HUDEP-2 (cell line): ENCODE measurements at regions not wholly inside any gene's neighbourhood (a gene's known extent, or its start where the extent isn't known, plus 50 kb on each side); places are given as distances from the start of the nearest gene placed in this dataset.
A peak's percentile ranks its signal among the peaks of the same experiment; 100 is the strongest.
"Not testable (repeated sequence)": the region's sequence is repeated elsewhere in the genome, so short reads cannot be mapped to it uniquely, and the experiment has no call there.

Experiments used
- DNase-seq, 76 experiments: peaks; one replicate each; lab custom pipeline; 2025; ENCODE audit not compliant: unreplicated experiment in 76 of 76; lab: John Stamatoyannopoulos, UW

GRCh38 chr6:40705354-40705753, 118.2 kb upstream of the LRFN2 start:
- DNase-seq: no peak

- no peak for DNase-seq
Measured at GRCh38 chr6:40701352-40702007, 114.3 kb upstream of the LRFN2 start.

- DNase-seq: no peak
Measured at GRCh38 chr6:40700006-40700580, 112.9 kb upstream of the LRFN2 start.

GRCh38 chr6:40695750-40696415, 108.7 kb upstream of the LRFN2 start:
- DNase-seq: no peak

- peak in 11 of 76 experiments; percentile 17 to 34 (median 25) for DNase-seq
Measured at GRCh38 chr6:40695114-40695513, 108.0 kb upstream of the LRFN2 start.

GRCh38 chr6:40693768-40694167, 106.6 kb upstream of the LRFN2 start:
- DNase-seq: no peak

- no peak for DNase-seq
Measured at GRCh38 chr6:40692337-40692736, 105.2 kb upstream of the LRFN2 start.

GRCh38 chr6:40689185-40689584, 102.0 kb upstream of the LRFN2 start:
- no peak for DNase-seq

- DNase-seq: peak in 68 of 76 experiments; percentile 25 to 87 (median 62)
Measured at GRCh38 chr6:40688214-40688761, 101.1 kb upstream of the LRFN2 start.

GRCh38 chr6:40685862-40686261, 98.7 kb upstream of the LRFN2 start:
- no peak for DNase-seq

GRCh38 chr6:40681622-40682021, 94.5 kb upstream of the LRFN2 start:
- no peak for DNase-seq

GRCh38 chr6:40678941-40679340, 91.8 kb upstream of the LRFN2 start:
- no peak for DNase-seq

GRCh38 chr6:40674170-40674569, 87.0 kb upstream of the LRFN2 start:
- no peak for DNase-seq

GRCh38 chr6:40672087-40672486, 84.9 kb upstream of the LRFN2 start:
- DNase-seq: peak in 4 of 76 experiments; percentile 6 to 20 (median 8)

GRCh38 chr6:40671694-40672050, 84.5 kb upstream of the LRFN2 start:
- DNase-seq: no peak

GRCh38 chr6:40671001-40671693, 84.0 kb upstream of the LRFN2 start:
- no peak for DNase-seq

- DNase-seq: peak in 22 of 76 experiments; percentile 11 to 60 (median 32)
Measured at GRCh38 chr6:40669343-40669742, 82.2 kb upstream of the LRFN2 start.

GRCh38 chr6:40668203-40668602, 81.0 kb upstream of the LRFN2 start:
- peak in 16 of 76 experiments; percentile 8 to 71 (median 27) for DNase-seq

GRCh38 chr6:40666530-40666929, 79.4 kb upstream of the LRFN2 start:
- DNase-seq: no peak

GRCh38 chr6:40661726-40662125, 74.6 kb upstream of the LRFN2 start:
- no peak for DNase-seq

- not testable (repeated sequence) for DNase-seq
Measured at GRCh38 chr6:40656772-40657171, 69.6 kb upstream of the LRFN2 start.
